ENCODE measurements at regions not wholly inside any gene's neighbourhood (a gene's known extent, or its start where the extent isn't known, plus 50 kb on each side); places are given as distances from the start of the nearest gene placed in this dataset.
"Not testable (repeated sequence)": the region's sequence is repeated elsewhere in the genome, so short reads cannot be mapped to it uniquely, and the experiment has no call there.

DNA sequence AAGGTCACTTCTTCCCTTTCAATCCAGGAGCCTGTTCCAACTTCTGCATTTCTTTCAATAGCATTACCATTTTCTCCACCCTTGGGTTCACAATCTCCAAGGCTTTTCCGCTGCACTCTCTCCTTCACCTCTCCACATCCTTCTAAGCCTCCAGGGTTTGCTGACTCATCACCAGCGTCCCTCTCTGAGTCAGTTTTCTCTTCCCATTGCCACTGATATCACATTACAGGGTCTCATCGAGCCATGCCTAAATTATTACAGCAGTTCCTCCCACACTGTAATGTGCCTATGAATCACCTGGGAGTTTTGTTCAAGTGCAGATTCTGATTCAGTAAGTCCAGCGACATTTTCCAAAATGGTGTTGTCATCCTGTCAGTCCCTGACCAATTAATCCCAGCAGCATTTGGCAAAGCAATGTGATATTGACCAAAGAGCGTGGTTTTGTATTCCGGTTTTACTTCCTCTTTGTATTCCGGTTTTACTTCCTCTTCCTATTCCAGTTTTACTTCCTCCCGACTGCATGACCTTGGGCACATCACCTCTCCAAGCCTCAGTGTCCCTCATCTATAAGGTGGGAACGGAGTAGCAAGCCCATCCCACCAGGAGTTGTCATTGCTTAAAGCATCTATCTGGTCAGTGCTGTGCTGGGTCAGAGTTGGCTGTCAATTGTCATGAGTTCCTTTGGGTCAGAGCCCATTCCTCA is 208.3 kb upstream of the NBPF12 start:
- DNase-seq (ENCODE audit: low read depth in 4 of 4, low spot score in 3 of 4) = not testable (repeated sequence)

DNA sequence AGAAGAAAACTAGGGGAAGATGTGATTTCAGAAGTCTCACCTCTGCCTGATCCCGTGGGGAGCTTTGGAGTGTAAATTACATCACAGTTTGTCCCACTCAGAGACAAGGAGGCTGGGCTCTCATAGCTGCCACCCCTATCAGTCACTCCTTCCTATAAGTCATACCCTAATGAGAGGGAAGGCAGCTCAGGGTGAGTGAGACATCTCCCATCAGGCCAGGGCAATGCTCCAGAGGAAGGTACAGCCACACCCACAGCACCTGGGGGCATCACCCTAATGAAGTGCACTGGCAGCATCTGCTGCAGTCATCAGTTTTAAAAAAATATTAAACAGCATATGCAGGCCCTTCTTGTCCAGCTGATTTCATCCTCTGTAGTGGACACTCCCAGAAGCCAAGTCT is 223.1 kb upstream of the NBPF12 start:
- not testable (repeated sequence) for DNase-seq (ENCODE audit: low read depth in 4 of 4, low spot score in 3 of 4)

DNA sequence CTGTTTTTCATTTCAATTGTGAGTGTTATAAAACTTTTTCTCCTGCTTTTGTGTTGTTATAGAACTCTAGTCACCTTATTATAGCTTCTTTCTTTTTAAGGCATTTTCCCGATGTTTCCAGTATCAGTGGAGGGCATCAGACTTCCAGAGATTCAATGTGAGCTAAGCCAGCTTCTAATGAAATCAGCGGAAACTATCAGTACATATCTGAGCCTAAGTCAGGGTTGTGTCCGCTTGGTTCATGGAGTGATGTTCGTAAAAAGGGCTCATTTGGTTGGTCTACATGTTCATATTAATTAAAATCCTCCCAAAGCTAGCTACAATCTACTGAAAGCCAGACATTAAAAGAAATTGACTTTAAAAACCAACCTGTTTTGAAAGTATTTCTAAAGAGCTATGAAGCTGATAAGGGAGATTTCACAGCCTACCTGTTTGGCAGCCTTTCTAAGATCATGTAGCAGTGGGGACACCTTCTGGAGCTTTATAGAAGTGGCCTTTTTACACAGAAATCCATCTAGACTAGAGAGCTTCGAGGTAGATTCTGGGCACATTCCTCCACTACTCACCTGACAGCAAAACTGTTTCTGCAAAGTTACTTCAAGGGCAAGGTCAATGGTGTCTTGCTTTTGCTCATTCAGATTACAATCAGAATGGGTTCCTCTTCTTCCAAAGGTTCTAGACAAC is 227.1 kb upstream of the NBPF12 start:
- peak; percentile 2 to 19 (median 3) for DNase-seq (ENCODE audit: low read depth in 4 of 4, low spot score in 3 of 4)

- DNase-seq (ENCODE audit: low read depth in 4 of 4, low spot score in 3 of 4) = not testable (repeated sequence)
Observed at GRCh38 chr1:146709302-146709701, 228.8 kb upstream of the NBPF12 start.

DNA sequence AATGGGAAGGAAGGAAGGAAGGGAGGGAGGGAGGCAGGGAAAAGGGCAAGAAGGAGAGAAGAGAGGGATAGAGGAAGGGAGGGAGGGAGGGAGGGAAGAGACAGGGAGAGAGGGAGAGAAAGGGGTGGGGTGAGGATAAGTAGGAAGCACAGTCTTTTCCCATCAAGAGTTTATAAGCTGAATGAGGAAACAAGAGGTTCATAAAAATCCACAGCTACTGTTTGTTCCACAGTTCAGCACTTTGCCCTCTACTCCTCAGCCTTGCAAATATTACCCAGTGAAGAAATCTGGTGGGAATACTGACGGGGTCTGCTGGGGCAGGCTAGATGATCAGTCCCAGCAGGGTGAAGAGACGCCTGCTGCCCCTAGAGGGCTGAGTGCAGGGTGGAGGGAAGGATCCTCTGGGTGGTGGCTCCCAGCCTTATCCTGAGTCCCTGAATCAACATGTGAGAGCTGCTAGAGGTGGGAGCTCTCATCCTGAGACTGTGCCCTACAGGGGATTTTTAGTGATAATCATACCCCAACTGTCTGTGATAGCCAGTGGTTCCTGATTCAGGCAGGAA is 233.9 kb upstream of the NBPF12 start:
- not testable (repeated sequence) for DNase-seq (ENCODE audit: low read depth in 4 of 4, low spot score in 3 of 4)

- not testable (repeated sequence) for DNase-seq (ENCODE audit: low read depth in 4 of 4, low spot score in 3 of 4)
Observed at GRCh38 chr1:146701320-146701719, 236.8 kb upstream of the NBPF12 start.

DNA sequence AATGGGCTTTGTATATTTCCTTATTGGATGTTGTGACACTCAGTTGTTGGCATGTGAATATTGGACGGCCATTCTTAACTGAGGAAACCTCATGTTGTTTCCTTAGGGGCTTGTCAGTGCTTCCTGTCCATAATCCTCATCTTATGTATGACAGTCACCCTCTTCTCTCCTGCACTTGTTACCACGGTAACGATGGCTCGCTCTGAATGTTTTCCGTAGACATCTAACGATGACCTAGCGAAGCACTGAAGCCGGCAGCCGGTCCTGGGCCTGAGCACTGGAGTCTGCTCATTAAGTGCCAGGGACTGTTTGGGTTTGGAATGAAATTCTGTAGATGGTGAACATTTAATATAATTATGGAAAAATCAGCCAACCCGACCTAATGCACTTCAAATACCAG is 242.7 kb upstream of the NBPF12 start:
- not testable (repeated sequence) for DNase-seq (ENCODE audit: low read depth in 4 of 4, low spot score in 3 of 4)

GRCh38 chr1:146691798-146692197 is 246.3 kb upstream of the NBPF12 start:
- not testable (repeated sequence) for DNase-seq (ENCODE audit: low read depth in 4 of 4, low spot score in 3 of 4)

DNA sequence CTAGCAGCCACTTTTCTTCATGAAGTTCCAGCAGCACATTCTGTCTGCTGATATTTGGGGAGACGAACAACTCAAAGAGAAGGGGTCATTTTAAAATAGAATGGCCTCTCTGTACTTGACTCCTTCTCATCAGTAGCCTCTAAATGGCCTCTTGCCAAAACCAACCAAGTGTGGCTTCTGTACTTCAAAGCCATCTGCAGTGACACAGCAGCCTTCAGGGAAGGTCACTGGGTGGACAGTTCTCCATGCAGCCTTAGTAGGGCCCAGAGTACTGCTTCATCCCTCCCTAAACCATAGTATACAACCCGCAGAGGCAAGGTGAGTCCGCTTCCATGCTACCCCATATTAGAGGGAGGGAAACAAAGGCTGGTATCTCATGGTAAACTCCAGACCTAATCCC is 249.2 kb upstream of the NBPF12 start:
- not testable (repeated sequence) for DNase-seq (ENCODE audit: low read depth in 4 of 4, low spot score in 3 of 4)

DNA sequence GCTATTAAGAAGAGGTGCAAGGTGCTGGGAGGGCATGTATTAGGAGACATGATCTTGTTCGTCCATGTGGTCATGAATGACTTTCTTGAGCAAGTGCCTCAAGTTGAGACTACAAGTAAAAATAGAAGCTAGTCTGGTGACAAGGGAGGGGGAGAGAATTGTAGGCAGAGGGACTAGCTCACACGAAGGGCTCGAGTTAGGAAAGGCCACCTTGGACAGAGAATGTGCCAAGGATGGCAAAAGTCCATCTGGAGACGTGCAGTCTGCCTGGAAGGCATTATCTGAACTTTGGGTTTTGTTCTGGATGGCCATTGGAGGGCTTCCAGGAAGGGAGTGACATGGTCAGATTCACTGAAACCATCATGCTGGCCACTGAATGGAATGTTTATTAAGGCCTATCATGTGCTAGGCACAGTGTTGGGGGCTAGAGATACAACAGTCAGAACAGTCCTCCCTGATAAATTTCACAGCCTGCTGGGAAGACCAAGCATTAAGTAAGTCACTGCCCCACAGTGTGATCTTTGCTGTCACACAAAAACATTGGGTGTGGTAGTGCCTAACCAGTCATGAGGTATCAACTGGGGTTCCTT is 251.3 kb upstream of the NBPF12 start:
- not testable (repeated sequence) for DNase-seq (ENCODE audit: low read depth in 4 of 4, low spot score in 3 of 4)

DNA sequence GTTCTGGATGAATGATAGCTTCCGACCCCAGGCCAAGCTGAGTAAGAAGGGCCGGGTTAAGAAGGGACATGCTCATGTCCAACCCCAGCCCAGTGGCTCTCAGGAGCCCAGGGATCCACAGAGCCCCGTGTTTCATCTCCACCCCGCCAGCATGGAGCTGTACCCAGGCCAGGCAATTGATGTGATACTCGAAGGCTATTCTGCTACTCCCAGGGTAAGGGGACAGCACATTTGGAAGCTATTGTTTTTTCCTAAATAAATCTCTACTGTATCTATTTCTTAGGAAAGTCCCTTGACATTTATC is 255.0 kb upstream of the NBPF12 start:
- not testable (repeated sequence) for DNase-seq (ENCODE audit: low read depth in 4 of 4, low spot score in 3 of 4)

DNA sequence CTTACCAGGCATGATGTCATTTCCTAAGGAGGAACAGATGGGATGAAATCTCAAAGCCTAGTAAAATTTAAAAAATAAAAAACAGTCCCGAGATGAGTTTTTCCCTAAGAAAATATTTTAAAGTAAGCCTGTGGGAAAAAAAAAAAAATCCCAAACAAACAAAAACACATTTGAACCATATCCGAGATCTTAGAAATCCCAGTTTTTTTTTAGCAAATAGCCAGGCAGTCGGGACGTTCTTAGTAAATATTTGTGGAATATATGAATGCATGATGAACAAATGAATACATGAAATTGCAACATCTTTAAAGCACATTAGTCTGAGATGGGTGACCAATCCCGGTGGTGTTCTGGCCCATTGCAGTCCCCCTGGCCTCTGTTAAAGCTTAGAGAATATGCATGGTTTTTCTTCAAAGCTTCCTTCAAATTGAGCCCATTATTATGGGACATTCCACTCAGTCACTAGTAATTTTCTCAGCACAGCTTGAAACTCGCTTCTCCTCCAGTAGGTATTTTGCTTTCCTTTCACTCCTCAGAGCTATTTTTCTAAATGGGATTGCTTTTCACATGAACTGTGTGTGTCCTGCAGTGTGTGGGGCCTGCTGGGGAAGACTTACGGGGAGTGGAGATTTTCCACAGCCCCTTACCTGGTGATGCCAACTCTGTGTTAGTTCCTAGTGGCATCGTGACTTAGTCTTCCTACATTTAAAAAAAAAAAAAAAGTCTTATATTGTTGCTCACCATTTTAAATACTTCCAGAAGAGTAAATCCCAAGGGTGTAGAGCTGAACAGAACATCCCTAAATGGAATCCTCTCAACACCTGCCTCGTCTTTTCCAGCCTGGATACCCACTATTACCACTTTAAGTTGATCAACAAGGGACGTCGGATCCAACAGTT is 255.6 kb upstream of the NBPF12 start:
- not testable (repeated sequence) for DNase-seq (ENCODE audit: low read depth in 4 of 4, low spot score in 3 of 4)

GRCh38 chr1:146673729-146674299 is 264.3 kb upstream of the NBPF12 start:
- not testable (repeated sequence) for DNase-seq (ENCODE audit: low read depth in 4 of 4, low spot score in 3 of 4)

- not testable (repeated sequence) for DNase-seq (ENCODE audit: low read depth in 4 of 4, low spot score in 3 of 4)
Observed at GRCh38 chr1:146672608-146673007, 265.5 kb upstream of the NBPF12 start.

DNA sequence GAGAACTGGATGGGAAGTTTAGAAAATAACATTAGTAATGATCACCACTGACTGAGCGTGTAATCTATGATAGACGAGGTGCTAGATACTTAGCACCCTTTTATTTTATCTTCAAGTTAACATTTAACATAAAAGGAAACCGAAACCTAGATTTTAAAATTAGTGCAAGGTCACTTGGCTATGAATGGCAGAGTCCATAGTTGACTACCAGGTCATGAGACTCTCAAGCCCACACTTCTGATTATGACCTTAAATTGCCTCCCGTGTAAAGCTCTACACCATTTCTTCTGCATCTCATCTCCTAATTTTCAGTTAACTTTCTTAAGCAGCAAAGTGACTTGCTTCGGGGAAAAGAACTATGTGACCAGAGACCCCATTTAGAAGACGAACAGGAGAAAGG is 266.5 kb upstream of the NBPF12 start:
- not testable (repeated sequence) for DNase-seq (ENCODE audit: low read depth in 4 of 4, low spot score in 3 of 4)

- not testable (repeated sequence) for DNase-seq (ENCODE audit: low read depth in 4 of 4, low spot score in 3 of 4)
Observed at GRCh38 chr1:146670832-146671566, 267.1 kb upstream of the NBPF12 start.

DNA sequence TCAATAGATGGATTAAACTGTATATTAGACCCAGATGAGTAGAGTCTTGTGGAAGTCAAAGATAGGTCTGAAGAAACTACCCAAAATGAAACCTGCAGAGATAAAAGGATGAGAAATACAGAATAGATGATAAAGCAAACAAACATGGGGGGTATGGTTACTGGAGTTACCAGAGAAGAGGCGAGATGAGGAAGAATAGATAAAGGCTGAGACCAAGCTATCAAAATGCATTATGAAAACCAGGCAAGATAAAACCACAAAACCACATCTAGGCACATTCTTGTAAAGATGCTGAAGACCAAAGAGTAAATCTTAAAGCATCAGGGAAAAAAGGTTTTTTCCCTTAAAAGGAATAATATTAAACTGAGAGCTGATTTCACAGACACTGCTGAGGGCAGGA is 271.8 kb upstream of the NBPF12 start:
- DNase-seq (ENCODE audit: low read depth in 4 of 4, low spot score in 3 of 4) = not testable (repeated sequence)

DNA sequence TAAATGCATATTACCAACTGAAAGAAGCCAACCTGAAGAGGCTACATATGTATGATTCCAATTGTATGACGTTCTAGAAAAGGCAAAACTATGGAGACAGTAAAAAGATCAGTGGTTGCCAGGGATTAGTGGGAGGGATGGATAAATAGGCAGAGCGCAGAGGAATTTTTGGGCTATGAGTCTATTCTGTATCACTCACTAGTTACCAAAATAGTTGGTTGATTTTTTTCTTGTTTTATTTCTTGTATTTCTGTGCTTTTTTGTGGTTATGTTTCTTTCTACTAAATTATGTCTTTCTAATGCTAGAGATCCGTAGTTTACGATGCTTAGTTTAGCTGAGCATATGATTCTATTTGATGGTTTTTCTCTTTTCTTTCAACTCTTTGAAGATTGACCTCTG is 277.9 kb upstream of the NBPF12 start:
- DNase-seq (ENCODE audit: low read depth in 4 of 4, low spot score in 3 of 4) = not testable (repeated sequence)

DNA sequence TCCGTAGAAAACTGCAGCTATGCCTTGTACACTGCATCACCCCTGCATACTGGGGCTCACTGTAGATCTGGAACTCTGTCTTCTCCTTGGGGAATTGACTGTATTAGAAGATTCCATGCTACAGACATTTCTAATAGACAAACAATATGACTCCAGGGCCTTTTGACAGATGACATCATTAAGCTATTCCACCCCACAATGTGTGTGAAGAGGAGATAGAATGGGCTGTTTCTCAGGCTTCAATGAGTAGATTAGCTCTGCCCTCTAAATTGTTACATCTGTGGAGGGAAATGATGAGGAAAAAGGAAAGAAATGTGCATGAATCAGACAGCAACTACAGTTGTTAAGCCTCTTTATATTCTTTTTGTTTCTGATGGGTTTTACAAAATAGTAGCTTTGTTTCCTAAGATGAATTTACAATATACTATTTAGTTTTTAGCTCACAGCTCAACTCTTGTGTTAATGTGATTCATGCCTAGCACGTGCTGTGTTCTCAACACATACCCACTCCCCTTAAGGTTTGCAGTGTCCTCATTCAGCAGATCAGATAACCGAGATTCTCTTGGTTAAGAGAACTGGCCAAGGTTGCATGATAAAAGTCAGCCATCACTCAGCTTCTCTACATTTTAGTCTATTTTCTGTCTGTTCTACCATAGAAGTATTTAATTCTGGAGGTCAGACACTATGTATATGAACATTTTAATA is 281.6 kb upstream of the NBPF12 start:
- not testable (repeated sequence) for DNase-seq (ENCODE audit: low read depth in 4 of 4, low spot score in 3 of 4)
